ENCODE measurements at regions not wholly inside any gene's neighbourhood (a gene's known extent, or its start where the extent isn't known, plus 50 kb on each side); places are given as distances from the start of the nearest gene placed in this dataset.
"Not testable (repeated sequence)": the region's sequence is repeated elsewhere in the genome, so short reads cannot be mapped to it uniquely, and the experiment has no call there.

GRCh38 chr4:74547042-74547441 is 102.1 kb downstream of the AREG start:
- Histone ChIP-seq H3K4me1 (replicated peaks in 1 of 2) (peaks cover 0 to 3% of the 10 kb centered on the region in 2 donors), H3K27ac (no peak overlapping the region), H3K4me3 (no peak overlapping the region)
- in situ Hi-C loops (cut with MboI; ENCODE audit: low pct_unique_long_range_greater_than_20kb in 2 of 9, low sequenced_read_pairs in 9 of 9, unreplicated experiment in 9 of 9): loop anchor here in 1 of 9 experiments (25.0 kb wide), 1 partner anchor 115 kb away; no protein-coding TSS in a partner anchor
- ATAC-seq (replicated peaks in 6 of 8): no peak

- Histone ChIP-seq H3K27ac (no peak overlapping the region), H3K4me3 (no peak overlapping the region), H3K4me1 (replicated peaks in 1 of 2) (peaks cover 0 to 3% of the 10 kb centered on the region in 2 donors)
- in situ Hi-C loops (cut with MboI; ENCODE audit: low pct_unique_long_range_greater_than_20kb in 2 of 9, low sequenced_read_pairs in 9 of 9, unreplicated experiment in 9 of 9): loop anchor here in 1 of 9 experiments (25.0 kb wide), 1 partner anchor 114 kb away; no protein-coding TSS in a partner anchor
- ATAC-seq (replicated peaks in 6 of 8): no peak
- 0 to 100% (median 100%) methylated on average over 1 to 2 of the region's 2 CpGs; no CpG with 5 or more reads in 1 of the 10 experiments for WGBS, 10 experiments
Observed at GRCh38 chr4:74548561-74548960, 103.6 kb downstream of the AREG start.

GRCh38 chr4:74549936-74550335 is 105.0 kb downstream of the AREG start:
- in situ Hi-C loops (cut with MboI; ENCODE audit: low pct_unique_long_range_greater_than_20kb in 2 of 9, low sequenced_read_pairs in 9 of 9, unreplicated experiment in 9 of 9): loop anchor here in 1 of 9 experiments (25.0 kb wide), 1 partner anchor 112 kb away; no protein-coding TSS in a partner anchor
- H3K27ac ChIP-seq: no peak overlapping the region
- no peak overlapping the region for H3K4me3 ChIP-seq
- WGBS, 10 experiments: 50 to 100% (median 86%) methylated on average over 1 to 2 of the region's 2 CpGs; no CpG with 5 or more reads in 3 of the 10 experiments
- H3K4me1 ChIP-seq (replicated peaks in 1 of 2): no peaks in the 10 kb centered on the region
- no peak for ATAC-seq (replicated peaks in 6 of 8)

GRCh38 chr4:74555231-74555630 is 110.3 kb downstream of the AREG start:
- Histone ChIP-seq H3K4me1 (replicated peaks in 1 of 2) (no peaks in the 10 kb centered on the region), H3K4me3 (no peak overlapping the region), H3K27ac (no peak overlapping the region)
- in situ Hi-C loops (cut with MboI; ENCODE audit: low pct_unique_long_range_greater_than_20kb in 2 of 9, low sequenced_read_pairs in 9 of 9, unreplicated experiment in 9 of 9): no loop called here
- ATAC-seq (replicated peaks in 6 of 8): peak in 1 of 8 experiments; percentile 59

- 0 to 100% (median 100%) methylated on average over 1 of the region's 1 CpG; no CpG with 5 or more reads in 4 of the 10 experiments for WGBS, 10 experiments
- H3K27ac ChIP-seq: no peak overlapping the region
- in situ Hi-C loops (cut with MboI; ENCODE audit: low pct_unique_long_range_greater_than_20kb in 2 of 9, low sequenced_read_pairs in 9 of 9, unreplicated experiment in 9 of 9): no loop called here
- no peak overlapping the region for H3K4me3 ChIP-seq
- ATAC-seq (replicated peaks in 6 of 8): no peak
- H3K4me1 ChIP-seq (replicated peaks in 1 of 2): no peaks in the 10 kb centered on the region
Observed at GRCh38 chr4:74555843-74556242, 110.9 kb downstream of the AREG start.

GRCh38 chr4:74559853-74560252 is 114.9 kb downstream of the AREG start:
- ATAC-seq (replicated peaks in 6 of 8): no peak
- in situ Hi-C loops (cut with MboI; ENCODE audit: low pct_unique_long_range_greater_than_20kb in 2 of 9, low sequenced_read_pairs in 9 of 9, unreplicated experiment in 9 of 9): no loop called here
- Histone ChIP-seq H3K4me3 (no peak overlapping the region), H3K27ac (no peak overlapping the region), H3K4me1 (replicated peaks in 1 of 2) (no peaks in the 10 kb centered on the region)
- 0 to 96% (median 40%) methylated on average over 1 of the region's 1 CpG; no CpG with 5 or more reads in 1 of the 10 experiments for WGBS, 10 experiments

- no peak for ATAC-seq (replicated peaks in 6 of 8)
- H3K27ac ChIP-seq: no peak overlapping the region
- in situ Hi-C loops (cut with MboI; ENCODE audit: low pct_unique_long_range_greater_than_20kb in 2 of 9, low sequenced_read_pairs in 9 of 9, unreplicated experiment in 9 of 9): no loop called here
- no peaks in the 10 kb centered on the region for H3K4me1 ChIP-seq (replicated peaks in 1 of 2)
- no peak overlapping the region for H3K4me3 ChIP-seq
- WGBS, 10 experiments: 20 to 90% (median 75%) methylated on average over 3 to 4 of the region's 4 CpGs
Observed at GRCh38 chr4:74567981-74568380, 123.0 kb downstream of the AREG start.

- in situ Hi-C loops (cut with MboI; ENCODE audit: low pct_unique_long_range_greater_than_20kb in 2 of 9, low sequenced_read_pairs in 9 of 9, unreplicated experiment in 9 of 9): no loop called here
- no peak for ATAC-seq (replicated peaks in 6 of 8)
- Histone ChIP-seq H3K4me1 (replicated peaks in 1 of 2) (no peaks in the 10 kb centered on the region), H3K4me3 (no peak overlapping the region), H3K27ac (no peak overlapping the region)
- 0 to 94% (median 72%) methylated on average over 1 to 3 of the region's 3 CpGs for WGBS, 10 experiments
Observed at GRCh38 chr4:74570095-74570494, 125.2 kb downstream of the AREG start.

GRCh38 chr4:74578329-74578728 is 133.4 kb downstream of the AREG start:
- Histone ChIP-seq H3K4me3 (no peak overlapping the region), H3K4me1 (replicated peaks in 1 of 2) (no peaks in the 10 kb centered on the region), H3K27ac (no peak overlapping the region)
- in situ Hi-C loops (cut with MboI; ENCODE audit: low pct_unique_long_range_greater_than_20kb in 2 of 9, low sequenced_read_pairs in 9 of 9, unreplicated experiment in 9 of 9): no loop called here
- no peak for ATAC-seq (replicated peaks in 6 of 8)

- ATAC-seq (replicated peaks in 6 of 8); H3K27ac ChIP-seq; H3K4me1 ChIP-seq (replicated peaks in 1 of 2); in situ Hi-C loops (cut with MboI; ENCODE audit: low pct_unique_long_range_greater_than_20kb in 2 of 9, low sequenced_read_pairs in 9 of 9, unreplicated experiment in 9 of 9); H3K4me3 ChIP-seq: not testable (repeated sequence)
- 50 to 100% (median 89%) methylated on average over 1 to 16 of the region's 19 CpGs for WGBS, 10 experiments
Observed at GRCh38 chr4:74578865-74579264, 133.9 kb downstream of the AREG start.

- WGBS, 10 experiments: 0 to 67% (median 29%) methylated on average over 1 of the region's 1 CpG; no CpG with 5 or more reads in 1 of the 10 experiments
- Histone ChIP-seq H3K4me3 (no peak overlapping the region), H3K27ac (no peak overlapping the region), H3K4me1 (replicated peaks in 1 of 2) (no peaks in the 10 kb centered on the region)
- in situ Hi-C loops (cut with MboI; ENCODE audit: low pct_unique_long_range_greater_than_20kb in 2 of 9, low sequenced_read_pairs in 9 of 9, unreplicated experiment in 9 of 9): no loop called here
- ATAC-seq (replicated peaks in 6 of 8): peak in 2 of 8 experiments; percentile 75 to 91
Observed at GRCh38 chr4:74583089-74583700, 138.3 kb downstream of the AREG start.

- Histone ChIP-seq H3K27ac (no peak overlapping the region), H3K4me3 (no peak overlapping the region), H3K4me1 (replicated peaks in 1 of 2) (no peaks in the 10 kb centered on the region)
- in situ Hi-C loops (cut with MboI; ENCODE audit: low pct_unique_long_range_greater_than_20kb in 2 of 9, low sequenced_read_pairs in 9 of 9, unreplicated experiment in 9 of 9): no loop called here
- no peak for ATAC-seq (replicated peaks in 6 of 8)
Observed at GRCh38 chr4:74583757-74584156, 138.8 kb downstream of the AREG start.

GRCh38 chr4:74588350-74588749 is 143.4 kb downstream of the AREG start:
- WGBS, 10 experiments: 13 to 100% (median 89%) methylated on average over 2 to 5 of the region's 5 CpGs; no CpG with 5 or more reads in 1 of the 10 experiments
- Histone ChIP-seq H3K27ac (no peak overlapping the region), H3K4me1 (replicated peaks in 1 of 2) (no peaks in the 10 kb centered on the region), H3K4me3 (no peak overlapping the region)
- no peak for ATAC-seq (replicated peaks in 6 of 8)
- in situ Hi-C loops (cut with MboI; ENCODE audit: low pct_unique_long_range_greater_than_20kb in 2 of 9, low sequenced_read_pairs in 9 of 9, unreplicated experiment in 9 of 9): no loop called here

- no peaks in the 10 kb centered on the region for H3K4me1 ChIP-seq (replicated peaks in 1 of 2)
- H3K4me3 ChIP-seq: no peak overlapping the region
- in situ Hi-C loops (cut with MboI; ENCODE audit: low pct_unique_long_range_greater_than_20kb in 2 of 9, low sequenced_read_pairs in 9 of 9, unreplicated experiment in 9 of 9): no loop called here
- H3K27ac ChIP-seq: no peak overlapping the region
- no peak for ATAC-seq (replicated peaks in 6 of 8)
Observed at GRCh38 chr4:74590476-74590875, 145.5 kb downstream of the AREG start.
